ENCODE measurements at regions not wholly inside any gene's neighbourhood (a gene's known extent, or its start where the extent isn't known, plus 50 kb on each side); places are given as distances from the start of the nearest gene placed in this dataset.

DNA sequence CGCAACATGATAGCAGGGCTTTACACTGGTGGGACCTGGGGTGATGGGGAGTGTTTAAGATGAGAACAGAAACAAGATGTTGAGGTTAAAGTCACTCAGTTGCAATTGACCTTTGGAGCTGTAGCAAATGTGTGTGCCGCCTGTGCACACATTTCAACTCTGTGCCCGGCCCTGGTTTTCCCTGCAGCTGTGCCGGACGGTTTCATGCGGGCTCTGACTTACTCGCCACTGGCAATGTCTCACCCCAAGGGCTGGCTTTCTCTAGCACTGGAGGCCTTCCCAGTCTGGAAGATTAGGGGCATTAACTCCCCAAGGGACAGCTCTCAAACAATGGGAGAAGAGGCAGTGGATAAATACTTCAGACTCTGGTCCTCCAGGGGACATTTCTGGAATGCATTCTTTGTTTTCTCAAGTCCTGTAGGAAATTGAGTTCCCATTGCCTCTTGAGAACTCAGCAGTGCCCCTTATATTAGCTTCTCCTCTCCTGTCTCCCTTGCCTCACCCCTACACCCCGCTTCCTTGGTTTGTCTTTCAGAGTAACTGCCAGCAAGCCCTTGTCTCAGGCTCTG is 152.5 kb downstream of the EDEM1 start:
- no peak for DNase-seq (ENCODE audit: low read depth in 6 of 9, low spot score in 9 of 9)
- no peaks in the 10 kb centered on the region for H3K4me1 ChIP-seq (ENCODE audit: control insufficient read depth in 2 of 2, insufficient read depth in 2 of 2, low read length in 2 of 2)
- WGBS: 98% methylated on average over 8 of the region's 8 CpGs
- no peak overlapping the region for H3K27ac ChIP-seq (ENCODE audit: low read depth in 1 of 2, low read length in 1 of 2)
- no peaks in the 10 kb centered on the region for H3K27me3 ChIP-seq (ENCODE audit: control insufficient read depth in 2 of 2, insufficient read depth in 1 of 2, low read length in 1 of 2)
- H3K9me3 ChIP-seq (ENCODE audit: control insufficient read depth in 2 of 2, insufficient read depth in 1 of 2, low read length in 1 of 2): no peaks in the 10 kb centered on the region
- H3K36me3 ChIP-seq (ENCODE audit: control insufficient read depth in 2 of 2, insufficient read depth in 2 of 2, low read length in 1 of 2): no peaks in the 10 kb centered on the region
- H3K4me3 ChIP-seq (ENCODE audit: low read length in 2 of 2): no peak overlapping the region

DNA sequence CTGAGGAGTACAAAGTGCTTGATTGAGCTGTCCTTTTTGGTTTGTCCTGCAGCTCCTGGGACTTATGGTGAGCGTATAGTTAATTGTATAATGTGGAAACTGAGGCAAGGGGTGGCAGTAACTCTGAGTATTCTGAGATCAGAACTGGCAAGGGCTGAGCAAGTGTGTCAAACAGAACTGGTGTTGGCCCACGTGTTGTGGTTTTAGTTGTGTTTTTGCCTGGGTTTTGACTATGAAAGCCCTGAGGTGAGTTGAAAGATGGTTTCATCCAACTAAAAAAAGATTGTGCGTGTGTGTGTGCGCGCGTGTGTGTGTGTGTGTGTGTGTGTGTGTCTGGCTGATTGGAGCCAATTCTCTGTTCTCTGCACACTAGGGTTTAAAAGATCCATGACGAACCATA is 154.1 kb downstream of the EDEM1 start:
- DNase-seq (ENCODE audit: low read depth in 6 of 9, low spot score in 9 of 9): no peak
- no peaks in the 10 kb centered on the region for H3K27me3 ChIP-seq (ENCODE audit: control insufficient read depth in 2 of 2, insufficient read depth in 1 of 2, low read length in 1 of 2)
- 76% methylated on average over 7 of the region's 7 CpGs for WGBS
- H3K9me3 ChIP-seq (ENCODE audit: control insufficient read depth in 2 of 2, insufficient read depth in 1 of 2, low read length in 1 of 2): no peaks in the 10 kb centered on the region
- H3K36me3 ChIP-seq (ENCODE audit: control insufficient read depth in 2 of 2, insufficient read depth in 2 of 2, low read length in 1 of 2): no peaks in the 10 kb centered on the region
- no peaks in the 10 kb centered on the region for H3K4me1 ChIP-seq (ENCODE audit: control insufficient read depth in 2 of 2, insufficient read depth in 2 of 2, low read length in 2 of 2)
- H3K4me3 ChIP-seq (ENCODE audit: low read length in 2 of 2): no peak overlapping the region
- H3K27ac ChIP-seq (ENCODE audit: low read depth in 1 of 2, low read length in 1 of 2): no peak overlapping the region

DNA sequence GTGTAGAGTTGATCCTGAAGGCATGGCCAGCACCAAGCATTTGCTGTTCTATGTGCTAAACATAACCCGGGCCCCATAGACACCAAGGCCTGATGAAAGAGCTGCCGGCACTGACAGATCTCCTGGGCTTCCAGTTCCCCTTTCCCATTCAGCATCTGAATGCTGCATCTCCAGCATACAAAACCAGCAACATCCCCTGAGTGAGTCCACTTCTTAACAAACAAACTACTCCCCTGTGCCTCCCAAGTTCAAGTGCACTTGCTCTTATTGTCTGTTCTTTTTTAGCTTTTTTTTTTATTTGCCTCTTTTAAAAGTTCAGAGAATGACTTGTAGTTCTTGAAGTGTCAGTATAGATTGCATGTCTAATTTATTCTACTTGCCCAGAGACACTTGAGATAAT is 156.0 kb downstream of the EDEM1 start:
- no peaks in the 10 kb centered on the region for H3K27me3 ChIP-seq (ENCODE audit: control insufficient read depth in 2 of 2, insufficient read depth in 1 of 2, low read length in 1 of 2)
- 74% methylated on average over 2 of the region's 2 CpGs for WGBS
- H3K4me3 ChIP-seq (ENCODE audit: low read length in 2 of 2): no peak overlapping the region
- no peaks in the 10 kb centered on the region for H3K9me3 ChIP-seq (ENCODE audit: control insufficient read depth in 2 of 2, insufficient read depth in 1 of 2, low read length in 1 of 2)
- DNase-seq (ENCODE audit: low read depth in 6 of 9, low spot score in 9 of 9): no peak
- H3K4me1 ChIP-seq (ENCODE audit: control insufficient read depth in 2 of 2, insufficient read depth in 2 of 2, low read length in 2 of 2): no peaks in the 10 kb centered on the region
- no peaks in the 10 kb centered on the region for H3K36me3 ChIP-seq (ENCODE audit: control insufficient read depth in 2 of 2, insufficient read depth in 2 of 2, low read length in 1 of 2)
- H3K27ac ChIP-seq (ENCODE audit: low read depth in 1 of 2, low read length in 1 of 2): no peak overlapping the region

GRCh38 chr3:5344707-5345106 is 157.2 kb downstream of the EDEM1 start:
- Histone ChIP-seq H3K27me3 (ENCODE audit: control insufficient read depth in 2 of 2, insufficient read depth in 1 of 2, low read length in 1 of 2) (no peaks in the 10 kb centered on the region), H3K4me1 (ENCODE audit: control insufficient read depth in 2 of 2, insufficient read depth in 2 of 2, low read length in 2 of 2) (no peaks in the 10 kb centered on the region), H3K36me3 (ENCODE audit: control insufficient read depth in 2 of 2, insufficient read depth in 2 of 2, low read length in 1 of 2) (no peaks in the 10 kb centered on the region), H3K9me3 (ENCODE audit: control insufficient read depth in 2 of 2, insufficient read depth in 1 of 2, low read length in 1 of 2) (no peaks in the 10 kb centered on the region), H3K4me3 (ENCODE audit: low read length in 2 of 2) (no peak overlapping the region), H3K27ac (ENCODE audit: low read depth in 1 of 2, low read length in 1 of 2) (no peak overlapping the region)
- 100% methylated on average over 1 of the region's 1 CpG for WGBS
- no peak for DNase-seq (ENCODE audit: low read depth in 6 of 9, low spot score in 9 of 9)

- H3K36me3 ChIP-seq (ENCODE audit: control insufficient read depth in 2 of 2, insufficient read depth in 2 of 2, low read length in 1 of 2): no peaks in the 10 kb centered on the region
- no peak for DNase-seq (ENCODE audit: low read depth in 6 of 9, low spot score in 9 of 9)
- H3K4me3 ChIP-seq (ENCODE audit: low read length in 2 of 2): no peak overlapping the region
- no peak overlapping the region for H3K27ac ChIP-seq (ENCODE audit: low read depth in 1 of 2, low read length in 1 of 2)
- no peaks in the 10 kb centered on the region for H3K4me1 ChIP-seq (ENCODE audit: control insufficient read depth in 2 of 2, insufficient read depth in 2 of 2, low read length in 2 of 2)
- no peaks in the 10 kb centered on the region for H3K9me3 ChIP-seq (ENCODE audit: control insufficient read depth in 2 of 2, insufficient read depth in 1 of 2, low read length in 1 of 2)
- no peaks in the 10 kb centered on the region for H3K27me3 ChIP-seq (ENCODE audit: control insufficient read depth in 2 of 2, insufficient read depth in 1 of 2, low read length in 1 of 2)
These were observed 160.0 kb downstream of the EDEM1 start for GRCh38 chr3:5347486-5347885.

GRCh38 chr3:5348229-5348902 is 160.9 kb downstream of the EDEM1 start:
- H3K36me3 ChIP-seq (ENCODE audit: control insufficient read depth in 2 of 2, insufficient read depth in 2 of 2, low read length in 1 of 2): no peaks in the 10 kb centered on the region
- H3K4me3 ChIP-seq (ENCODE audit: low read length in 2 of 2): no peak overlapping the region
- no peak for DNase-seq (ENCODE audit: low read depth in 6 of 9, low spot score in 9 of 9)
- H3K27me3 ChIP-seq (ENCODE audit: control insufficient read depth in 2 of 2, insufficient read depth in 1 of 2, low read length in 1 of 2): no peaks in the 10 kb centered on the region
- H3K4me1 ChIP-seq (ENCODE audit: control insufficient read depth in 2 of 2, insufficient read depth in 2 of 2, low read length in 2 of 2): no peaks in the 10 kb centered on the region
- 94% methylated on average over 5 of the region's 5 CpGs for WGBS
- H3K27ac ChIP-seq (ENCODE audit: low read depth in 1 of 2, low read length in 1 of 2): no peak overlapping the region
- H3K9me3 ChIP-seq (ENCODE audit: control insufficient read depth in 2 of 2, insufficient read depth in 1 of 2, low read length in 1 of 2): no peaks in the 10 kb centered on the region

DNA sequence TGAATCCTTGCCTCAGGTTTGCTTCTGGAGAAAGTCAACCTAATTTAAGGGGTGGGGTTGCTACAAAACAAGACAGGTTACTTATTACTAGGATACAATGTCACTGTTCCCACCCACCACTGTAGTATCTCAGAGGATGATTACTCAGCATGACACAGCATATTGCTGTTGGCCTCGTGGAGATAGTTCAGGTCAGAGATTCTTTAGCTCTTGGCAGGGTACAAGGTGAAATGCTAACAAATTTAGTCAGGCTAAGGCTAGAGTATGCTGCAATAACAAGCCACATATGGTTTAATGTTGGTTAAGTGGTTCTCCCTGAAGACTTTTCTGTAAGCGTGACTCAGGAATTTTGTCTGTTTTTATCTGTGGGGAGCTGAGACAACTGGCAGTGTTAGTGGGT is 161.8 kb downstream of the EDEM1 start:
- Histone ChIP-seq H3K4me1 (ENCODE audit: control insufficient read depth in 2 of 2, insufficient read depth in 2 of 2, low read length in 2 of 2) (no peaks in the 10 kb centered on the region), H3K27me3 (ENCODE audit: control insufficient read depth in 2 of 2, insufficient read depth in 1 of 2, low read length in 1 of 2) (no peaks in the 10 kb centered on the region), H3K27ac (ENCODE audit: low read depth in 1 of 2, low read length in 1 of 2) (no peak overlapping the region), H3K36me3 (ENCODE audit: control insufficient read depth in 2 of 2, insufficient read depth in 2 of 2, low read length in 1 of 2) (no peaks in the 10 kb centered on the region), H3K4me3 (ENCODE audit: low read length in 2 of 2) (no peak overlapping the region), H3K9me3 (ENCODE audit: control insufficient read depth in 2 of 2, insufficient read depth in 1 of 2, low read length in 1 of 2) (no peaks in the 10 kb centered on the region)
- no peak for DNase-seq (ENCODE audit: low read depth in 6 of 9, low spot score in 9 of 9)
- 72% methylated on average over 2 of the region's 2 CpGs for WGBS

DNA sequence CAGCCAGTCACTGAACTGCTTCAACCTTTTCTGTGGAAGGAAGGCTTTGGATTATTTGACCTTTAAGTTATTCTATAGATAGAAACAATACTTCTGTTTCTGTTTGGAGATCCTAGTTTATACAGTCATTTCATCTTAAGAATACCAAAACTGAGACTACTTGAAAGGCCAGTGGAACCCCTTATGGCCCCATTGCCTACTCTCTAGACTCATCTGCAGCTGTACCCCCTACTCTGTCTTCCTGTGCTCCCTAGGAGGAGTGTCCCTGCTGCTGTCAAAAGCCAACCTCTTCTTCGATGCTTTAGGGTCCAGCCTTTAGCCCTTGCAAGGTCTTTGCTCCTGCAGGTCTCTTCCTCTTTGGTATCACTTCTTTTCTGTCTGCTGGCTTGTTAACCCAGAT is 169.6 kb downstream of the EDEM1 start:
- no peak for DNase-seq (ENCODE audit: low read depth in 6 of 9, low spot score in 9 of 9)
- Histone ChIP-seq H3K27ac (ENCODE audit: low read depth in 1 of 2, low read length in 1 of 2) (no peak overlapping the region), H3K27me3 (ENCODE audit: control insufficient read depth in 2 of 2, insufficient read depth in 1 of 2, low read length in 1 of 2) (no peaks in the 10 kb centered on the region), H3K36me3 (ENCODE audit: control insufficient read depth in 2 of 2, insufficient read depth in 2 of 2, low read length in 1 of 2) (no peaks in the 10 kb centered on the region), H3K4me1 (ENCODE audit: control insufficient read depth in 2 of 2, insufficient read depth in 2 of 2, low read length in 2 of 2) (no peaks in the 10 kb centered on the region), H3K4me3 (ENCODE audit: low read length in 2 of 2) (no peak overlapping the region), H3K9me3 (ENCODE audit: control insufficient read depth in 2 of 2, insufficient read depth in 1 of 2, low read length in 1 of 2) (peaks cover 0 to 4% of the 10 kb centered on the region in 2 donors)
- 87% methylated on average over 1 of the region's 1 CpG for WGBS

- DNase-seq (ENCODE audit: low read depth in 6 of 9, low spot score in 9 of 9): no peak
- Histone ChIP-seq H3K27ac (ENCODE audit: low read depth in 1 of 2, low read length in 1 of 2) (no peak overlapping the region), H3K9me3 (ENCODE audit: control insufficient read depth in 2 of 2, insufficient read depth in 1 of 2, low read length in 1 of 2) (peaks cover 0 to 4% of the 10 kb centered on the region in 2 donors), H3K27me3 (ENCODE audit: control insufficient read depth in 2 of 2, insufficient read depth in 1 of 2, low read length in 1 of 2) (no peaks in the 10 kb centered on the region), H3K4me3 (ENCODE audit: low read length in 2 of 2) (no peak overlapping the region), H3K36me3 (ENCODE audit: control insufficient read depth in 2 of 2, insufficient read depth in 2 of 2, low read length in 1 of 2) (no peaks in the 10 kb centered on the region), H3K4me1 (ENCODE audit: control insufficient read depth in 2 of 2, insufficient read depth in 2 of 2, low read length in 2 of 2) (no peaks in the 10 kb centered on the region)
- WGBS: 98% methylated on average over 1 of the region's 1 CpG
These were observed 171.4 kb downstream of the EDEM1 start for GRCh38 chr3:5358911-5359310.
